22Rv1 (cell line): ENCODE measurements at regions not wholly inside any gene's neighbourhood (a gene's known extent, or its start where the extent isn't known, plus 50 kb on each side); places are given as distances from the start of the nearest gene placed in this dataset.

Experiments
- CTCF ChIP-seq: fragments of 450-650 bp; IDR thresholded peaks from 2 replicates; pipeline ENCODE4 v1.5.1; 2017; ENCODE audit warnings: mild to moderate bottlenecking
- ZFX ChIP-seq: fragments of 450-650 bp; IDR thresholded peaks from 2 replicates; pipeline ENCODE4 v1.6.1; 2017; ENCODE audit warnings: antibody characterized with exemption, borderline replicate concordance

- no peak for TF ChIP-seq CTCF
- TF ChIP-seq ZFX = no peak
Measured at GRCh38 chrY:8064500-8064899, 1152.9 kb upstream of the AMELY start.
